HuH-7 (cell line): ENCODE measurements at regions not wholly inside any gene's neighbourhood (a gene's known extent, or its start where the extent isn't known, plus 50 kb on each side); places are given as distances from the start of the nearest gene placed in this dataset.

Experiments
- DNase-seq: peaks from one replicate; pipeline ENCODE4 v3.0.0; 2011; ENCODE audit warnings: low spot score

DNA sequence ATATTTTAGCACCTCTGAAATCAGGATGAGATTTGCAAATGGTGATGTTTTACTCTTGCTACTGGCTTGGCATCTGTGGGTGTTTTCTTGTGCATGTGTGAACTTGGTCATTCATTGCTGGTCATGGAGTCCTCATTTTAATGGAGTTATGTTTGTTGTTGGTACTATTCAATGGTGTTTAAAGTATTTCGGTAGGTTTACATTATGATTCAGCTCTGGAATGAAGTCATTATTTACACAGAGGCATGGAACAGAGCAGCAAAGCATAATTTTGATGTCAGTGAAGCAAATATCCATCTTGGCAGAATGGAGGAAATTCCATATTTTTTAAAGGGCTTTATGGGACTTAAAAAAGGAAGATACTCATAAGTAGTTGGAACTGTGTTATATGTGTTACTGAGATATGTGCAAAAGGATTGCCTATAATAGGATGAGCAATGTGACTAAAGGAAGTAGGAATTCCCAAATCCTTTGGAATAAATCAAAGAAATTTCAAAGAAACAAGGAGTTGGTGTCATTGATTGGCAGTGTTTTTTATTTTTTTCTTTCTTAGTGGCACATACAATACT is 147.4 kb downstream of the ACTBL2 start:
- no peak for DNase-seq

GRCh38 chr5:57334475-57334874 is 148.1 kb downstream of the ACTBL2 start:
- no peak for DNase-seq

DNA sequence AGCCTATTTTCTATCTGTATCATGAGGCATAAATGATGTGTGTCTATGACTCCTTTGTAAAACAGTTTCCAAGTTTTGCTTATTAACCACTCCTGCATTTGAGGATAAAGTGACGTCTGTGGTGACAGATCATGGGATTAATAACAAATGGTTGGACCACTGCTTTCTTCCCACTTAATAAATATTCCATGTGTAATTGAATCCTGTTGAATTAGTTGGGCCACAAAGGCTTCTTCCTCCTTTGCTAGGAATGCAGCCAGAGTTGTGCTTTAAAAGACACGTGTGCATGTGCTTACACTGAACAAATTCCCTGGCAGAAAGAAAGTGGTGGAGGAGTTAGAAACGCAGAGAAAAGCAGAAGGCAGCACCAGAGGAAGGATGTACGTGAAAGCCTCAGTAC is 150.2 kb downstream of the ACTBL2 start:
- no peak for DNase-seq

DNA sequence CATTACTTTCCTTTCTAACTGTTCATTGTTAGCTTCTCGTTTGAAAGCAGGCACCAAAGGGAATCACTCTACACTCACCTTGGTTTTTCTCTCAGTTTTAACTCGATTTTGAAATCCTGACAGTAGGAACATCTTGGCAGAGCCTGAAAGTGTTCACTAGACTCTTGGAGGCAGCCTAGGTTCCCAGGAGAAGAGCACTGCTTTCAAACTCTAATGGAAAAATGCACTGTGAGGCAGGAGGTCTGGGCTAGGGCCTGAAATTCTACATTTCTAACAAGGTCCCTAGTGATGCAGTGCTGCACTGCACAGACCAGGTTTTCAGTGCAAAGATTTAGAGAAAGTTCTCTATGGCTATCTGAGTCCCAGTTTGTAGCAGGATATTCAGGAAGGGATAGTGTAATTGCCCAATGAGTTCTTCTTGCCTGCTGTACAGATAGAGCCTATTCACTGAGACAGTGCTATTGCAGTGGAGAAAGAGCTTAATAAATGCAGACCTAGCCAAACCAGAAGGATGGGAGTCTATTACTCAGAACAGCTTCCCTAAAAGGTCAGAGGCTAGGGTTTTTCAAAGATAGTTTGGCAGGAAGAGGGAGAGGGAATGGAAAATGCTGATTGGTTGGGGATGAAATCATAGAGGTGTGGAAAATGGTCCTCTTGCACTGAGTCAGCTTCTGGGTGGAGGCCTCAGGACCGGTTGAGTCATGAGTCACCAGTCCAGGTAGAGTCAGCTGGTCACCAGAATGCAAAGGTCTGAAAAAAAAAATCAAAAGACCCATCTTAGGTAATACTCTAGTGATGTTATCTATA is 153.9 kb downstream of the GPBP1 start:
- no peak for DNase-seq

DNA sequence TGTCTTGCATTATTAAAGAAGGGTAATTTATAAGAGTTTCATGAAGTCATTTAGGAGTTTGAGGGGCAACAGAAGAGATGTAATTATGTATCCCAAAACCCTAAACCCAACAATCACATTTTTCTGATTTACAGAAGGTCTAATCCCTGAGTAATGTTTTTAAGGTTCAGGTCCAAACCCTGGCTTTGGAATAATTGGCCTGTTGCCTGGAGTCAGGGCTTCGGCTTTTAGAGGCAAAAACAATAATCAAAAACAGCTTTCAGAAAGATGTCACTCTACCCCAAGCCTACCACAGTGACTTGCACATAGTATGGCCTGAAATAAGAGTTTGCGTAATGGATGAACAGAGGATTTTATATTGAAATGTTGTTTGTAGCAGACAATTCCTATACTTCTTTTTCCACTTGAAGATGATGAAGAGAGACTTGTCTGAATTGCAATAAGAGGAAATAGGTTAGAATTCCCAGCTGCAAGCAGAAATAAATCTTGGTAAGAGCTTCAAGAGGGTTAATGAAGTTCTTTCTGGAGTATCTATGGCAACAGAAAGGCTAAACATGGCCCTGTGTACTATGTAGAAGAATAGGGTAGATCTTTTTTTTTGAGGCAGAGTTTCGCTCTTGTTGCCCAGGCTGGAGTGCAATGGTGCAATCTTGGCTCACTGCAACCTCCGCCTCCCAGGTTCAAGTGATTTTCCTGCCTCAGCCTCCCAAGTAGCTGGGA is 152.0 kb downstream of the GPBP1 start:
- DNase-seq: no peak

DNA sequence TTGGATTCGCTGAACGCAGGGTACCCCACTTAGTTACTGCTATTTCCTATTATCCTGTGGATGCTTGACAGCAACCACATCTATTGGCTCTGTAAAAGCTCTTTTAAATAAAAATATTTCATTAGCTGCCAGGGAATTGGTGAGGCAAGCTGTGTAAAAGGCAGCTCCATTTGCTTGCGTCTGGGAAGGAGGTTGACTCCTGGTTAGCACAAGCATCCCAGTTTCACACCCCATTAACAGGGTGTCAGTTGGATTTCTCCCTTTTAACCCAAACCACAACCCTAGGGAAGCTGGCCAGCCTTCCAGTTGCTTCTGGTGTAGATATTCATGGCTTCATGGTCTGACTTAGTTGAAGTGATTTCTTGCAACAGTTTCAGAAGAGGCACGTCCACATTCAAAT is 151.0 kb downstream of the GPBP1 start:
- no peak for DNase-seq

- no peak for DNase-seq
Measured at GRCh38 chr5:57324181-57324580, 150.3 kb downstream of the GPBP1 start.

- no peak for DNase-seq
Measured at GRCh38 chr5:57320582-57320981, 146.7 kb downstream of the GPBP1 start.

DNA sequence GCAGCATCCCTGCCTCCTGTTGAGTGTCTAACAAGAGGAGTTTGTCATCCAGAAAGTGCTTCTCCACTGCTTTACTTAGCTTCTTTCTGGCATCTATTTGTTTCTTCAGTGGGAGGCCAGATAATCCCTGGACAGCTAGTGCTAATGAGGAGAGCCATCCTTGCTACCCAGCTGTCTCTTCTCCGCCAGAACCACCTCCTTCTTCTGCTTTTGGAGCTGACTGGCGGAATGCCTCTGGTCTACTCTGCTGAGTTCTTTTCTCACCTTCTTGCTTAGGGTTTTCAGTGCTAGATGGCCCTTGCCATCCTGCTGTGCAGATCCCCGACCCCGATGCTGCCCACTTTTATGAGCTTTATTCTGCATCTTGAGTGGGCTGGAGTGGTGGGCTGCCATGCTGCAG is 145.8 kb downstream of the GPBP1 start:
- no peak for DNase-seq

GRCh38 chr5:57318251-57318650 is 144.4 kb downstream of the GPBP1 start:
- no peak for DNase-seq

DNA sequence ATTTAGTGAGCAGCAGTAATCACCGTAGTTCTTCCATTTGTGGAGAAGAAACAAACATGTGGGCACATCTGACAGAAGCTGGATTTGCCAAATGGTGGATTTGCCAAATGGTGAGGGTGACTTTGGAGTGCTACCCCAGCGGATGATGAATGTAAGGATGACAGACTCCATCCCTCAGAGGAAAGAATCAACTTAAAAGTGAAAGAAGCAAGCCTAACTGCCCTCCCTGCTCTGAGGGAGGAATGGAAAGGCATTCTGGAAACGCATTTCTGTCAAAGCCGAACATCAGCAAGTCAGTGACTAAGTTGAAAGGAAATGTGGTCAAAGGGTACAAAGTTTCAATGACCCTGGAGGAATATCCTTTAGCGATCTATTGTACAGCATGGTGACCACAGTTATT is 143.5 kb downstream of the GPBP1 start:
- DNase-seq: no peak

GRCh38 chr5:57316798-57317327 is 143.0 kb downstream of the GPBP1 start:
- DNase-seq: no peak

DNA sequence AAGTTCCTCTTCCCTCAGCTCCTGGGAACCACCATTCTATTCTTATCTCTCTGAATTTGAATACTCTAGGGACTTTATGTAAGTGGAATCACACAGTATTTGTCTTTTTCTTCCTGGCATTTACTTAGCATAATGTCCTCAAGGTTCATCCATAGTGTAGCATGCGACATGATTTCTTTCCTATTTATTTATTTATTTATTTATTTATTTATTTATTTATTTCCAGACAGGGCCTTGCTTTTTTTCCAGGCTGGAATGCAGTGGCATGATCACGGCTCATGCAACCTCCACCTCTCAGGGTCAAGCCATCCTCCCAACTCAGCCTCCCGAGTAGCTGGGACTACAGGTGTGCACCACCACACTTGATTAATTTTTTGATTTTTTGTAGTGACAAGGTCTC is 142.1 kb downstream of the GPBP1 start:
- no peak for DNase-seq
